Epithelial cell of proximal tubule (primary cell): ENCODE measurements at regions not wholly inside any gene's neighbourhood (a gene's known extent, or its start where the extent isn't known, plus 50 kb on each side); places are given as distances from the start of the nearest gene placed in this dataset.
A peak's percentile ranks its signal among the peaks of the same experiment; 100 is the strongest.
"Not testable (repeated sequence)": the region's sequence is repeated elsewhere in the genome, so short reads cannot be mapped to it uniquely, and the experiment has no call there.

Source experiments
- DNase-seq: peaks from one replicate; pipeline ENCODE4 v3.0.0-alpha.2; 2011; ENCODE audit warnings: low read depth
- H3K4me3 ChIP-seq: 2 replicates; pipeline ENCODE4 v1.5.1; 2011; ENCODE audit warnings: low read depth, mild to moderate bottlenecking, low read length
- CTCF ChIP-seq: conservative IDR thresholded peaks from 2 replicates; pipeline ENCODE4 v1.5.1; 2012; ENCODE audit warnings: low read depth, mild to moderate bottlenecking, low read length

GRCh38 chr13:81171065-81171647 lies 830.2 kb upstream of the SPRY2 start:
- no peak overlapping the region for H3K4me3 ChIP-seq
- no peak for DNase-seq
- peak; percentile 59 for TF ChIP-seq CTCF

DNA sequence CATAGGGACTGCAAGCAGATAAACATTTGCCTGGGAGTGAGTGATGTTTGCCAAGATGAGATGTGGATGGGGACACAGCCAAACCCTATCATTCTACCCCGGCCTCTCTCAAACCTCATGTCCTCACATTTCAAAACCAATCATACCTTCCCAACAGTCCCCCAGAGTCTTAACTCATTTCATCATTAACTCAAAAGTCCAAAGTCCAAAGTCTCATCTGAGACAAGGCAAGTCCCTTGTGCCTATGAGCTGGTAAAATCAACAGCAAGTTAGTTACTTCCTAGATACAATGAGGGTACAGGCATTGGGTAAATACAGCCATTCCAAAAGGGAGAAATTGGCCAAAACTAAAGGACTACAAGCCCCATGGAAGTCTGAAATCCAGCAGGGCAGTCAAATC lies 822.9 kb upstream of the SPRY2 start:
- not testable (repeated sequence) for H3K4me3 ChIP-seq
- peak; percentile 18 for DNase-seq

DNA sequence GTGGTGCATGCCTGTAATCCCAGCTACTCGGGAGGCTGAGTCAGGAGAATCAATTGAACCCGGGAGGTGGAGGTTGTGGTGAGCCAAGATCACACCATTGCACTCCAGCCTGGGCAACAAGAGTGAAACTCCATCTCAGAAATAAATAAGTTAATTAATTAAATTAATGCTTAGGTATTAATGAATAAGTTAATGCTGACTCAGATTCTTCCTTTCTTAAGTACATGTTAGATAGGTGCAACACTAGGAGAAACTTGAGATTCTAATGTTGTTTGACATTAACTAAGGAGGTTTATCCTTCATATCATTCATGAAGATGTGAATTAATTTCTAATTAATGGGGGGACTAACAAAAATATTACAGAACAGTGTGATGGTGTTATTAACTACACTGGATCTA lies 812.6 kb upstream of the SPRY2 start:
- no peak for DNase-seq
- no peak overlapping the region for H3K4me3 ChIP-seq
- TF ChIP-seq CTCF: no peak

GRCh38 chr13:81148822-81149221 lies 807.9 kb upstream of the SPRY2 start:
- no peak for TF ChIP-seq CTCF
- DNase-seq: no peak
- no peak overlapping the region for H3K4me3 ChIP-seq

DNA sequence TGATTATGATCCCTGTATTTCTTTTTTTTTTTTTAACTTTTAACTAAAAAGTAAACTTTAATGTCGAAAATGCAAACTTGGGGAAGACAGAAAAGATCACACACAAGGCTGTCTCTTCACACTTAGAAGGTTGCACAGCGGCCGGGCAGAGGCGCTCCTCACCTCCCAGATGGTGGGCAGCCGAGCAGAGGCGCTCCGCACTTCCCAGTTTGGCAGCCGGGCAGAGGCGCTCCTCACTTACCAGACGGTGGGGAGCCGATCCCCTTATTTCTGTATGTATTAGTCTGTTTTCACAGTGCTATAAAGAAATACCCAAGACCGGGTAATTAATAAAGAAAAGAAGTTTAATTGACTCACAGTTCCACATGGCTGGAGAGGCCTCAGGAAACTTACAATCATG lies 805.6 kb upstream of the SPRY2 start:
- not testable (repeated sequence) for H3K4me3 ChIP-seq, DNase-seq

- peak; percentile 8 for TF ChIP-seq CTCF
- no peak overlapping the region for H3K4me3 ChIP-seq
- no peak for DNase-seq
Measured at GRCh38 chr13:81142306-81142999, 801.5 kb upstream of the SPRY2 start.

GRCh38 chr13:81140675-81141074 lies 799.7 kb upstream of the SPRY2 start:
- DNase-seq: no peak
- TF ChIP-seq CTCF: no peak

GRCh38 chr13:81139987-81140386 lies 799.1 kb upstream of the SPRY2 start:
- DNase-seq: no peak
- H3K4me3 ChIP-seq: no peak overlapping the region
- TF ChIP-seq CTCF: no peak

More at GRCh38 chr13:81140675-81141074, 799.7 kb upstream of the SPRY2 start:
- H3K4me3 ChIP-seq: no peak overlapping the region
